Sigmoid colon (tissue), 6 donors: ENCODE measurements at regions not wholly inside any gene's neighbourhood (a gene's known extent, or its start where the extent isn't known, plus 50 kb on each side); places are given as distances from the start of the nearest gene placed in this dataset.

Source experiments
- DNase-seq: peaks from one replicate; pipeline ENCODE4 v3.0.0-alpha.2; 2019
- H3K27ac ChIP-seq, 4 donors: fragments of 200-600 bp; sonication (generic); one replicate each; pipeline ENCODE4 v1.5.1; 2016 to 2019; ENCODE audit warnings: mild to moderate bottlenecking in 1 of 4
- H3K27me3 ChIP-seq, 3 donors: fragments of 200-600 bp; sonication (generic); one replicate each; pipeline ENCODE4 v1.5.1; 2019; ENCODE audit warnings: mild to moderate bottlenecking in 1 of 3
- H3K36me3 ChIP-seq, 4 donors: fragments of 200-600 bp; sonication (generic); one replicate each; pipeline ENCODE4 v1.5.1; 2016 to 2019
- H3K4me1 ChIP-seq, 4 donors: fragments of 200-600 bp; sonication (generic); one replicate each; pipeline ENCODE4 v1.5.1; 2017 to 2019
- H3K4me3 ChIP-seq, 4 donors: fragments of 200-600 bp; sonication (generic); one replicate each; pipeline ENCODE4 v1.5.1; 2017 to 2019; ENCODE audit warnings: mild to moderate bottlenecking in 2 of 4, moderate library complexity in 1 of 4
- H3K9me3 ChIP-seq, 4 donors: fragments of 200-600 bp in 3 of 4; sonication (generic) in 3 of 4; one replicate each; pipeline versions ENCODE4 v1.5.1 to v1.6.1; 2013 to 2019
- EP300 ChIP-seq, 4 donors: sonication (generic); formaldehyde crosslinking; IDR thresholded peaks; one replicate each; pipeline ENCODE4 v1.6.1; 2017; ENCODE audit warnings: antibody characterized with exemption in 4 of 4
- POLR2A ChIP-seq, 2 donors: fragments of 450-650 bp; IDR thresholded peaks; one replicate each; pipeline ENCODE4 v1.6.1; 2016; ENCODE audit warnings: antibody characterized with exemption in 2 of 2, mild to moderate bottlenecking in 2 of 2, moderate library complexity in 2 of 2
- POLR2AphosphoS5 ChIP-seq, 4 donors: sonication (generic); formaldehyde crosslinking; IDR thresholded peaks; one replicate each; pipeline ENCODE4 v1.6.1; 2017; ENCODE audit warnings: antibody characterized with exemption in 4 of 4
- WGBS, 2 donors: extraction: QIAGEN DNeasy Blood & Tissue Kit; methylation state at CpG; one replicate each; pipeline ENCODE4 v1.1.7; 2013; 5-methylcytosine and 5-hydroxymethylcytosine counted together
- intact Hi-C: fragments of 100-400 bp; cut with DNase I; formaldehyde crosslinking; loops from one replicate; pipeline ENCODE4 v1.15.1; 2023
- TF ChIP-seq, protein P1 (sequence below), 4 experiments: fragments of 450-650 bp in 3 of 4; fragments of 200-600 bp in 1 of 4; IDR thresholded peaks; one replicate each; pipeline ENCODE4 v1.5.1; 2016 to 2019; ENCODE audit warnings: antibody characterized with exemption in 4 of 4, mild to moderate bottlenecking in 3 of 4, moderate library complexity in 2 of 4
- donor health status: healthy with polysubstance abuse.
- donor health status: healthy.

- WGBS, 2 donors = 68 to 70% methylated on average over 5 of the region's 5 CpGs
- intact Hi-C loops = loop anchor here (5.0 to 10.0 kb wide), 4 partner anchors 49 to 198 kb away; no protein-coding TSS in a partner anchor
- no peak for DNase-seq
Measured at GRCh38 chr5:60386436-60387050, 313.4 kb downstream of the DEPDC1B start.

GRCh38 chr5:60382716-60383115 lies 317.2 kb downstream of the DEPDC1B start:
- DNase-seq = no peak

More at GRCh38 chr5:60386436-60387050, 313.4 kb downstream of the DEPDC1B start:
- H3K4me3 ChIP-seq = no peak overlapping the region
- H3K27ac ChIP-seq = peak overlapping the region in 3 of 4 donors; percentile 41 to 85 (median 78)
- no peaks in the 10 kb centered on the region for H3K27me3 ChIP-seq
- H3K4me1 ChIP-seq = peaks cover 0 to 68% (median 39%) of the 10 kb centered on the region in 4 donors
- no peaks in the 10 kb centered on the region for H3K9me3 ChIP-seq
- H3K36me3 ChIP-seq = no peaks in the 10 kb centered on the region
- TF ChIP-seq EP300 (IDR thresholded peaks at IDR 0.05) = no peak
- TF ChIP-seq, protein P1, sequence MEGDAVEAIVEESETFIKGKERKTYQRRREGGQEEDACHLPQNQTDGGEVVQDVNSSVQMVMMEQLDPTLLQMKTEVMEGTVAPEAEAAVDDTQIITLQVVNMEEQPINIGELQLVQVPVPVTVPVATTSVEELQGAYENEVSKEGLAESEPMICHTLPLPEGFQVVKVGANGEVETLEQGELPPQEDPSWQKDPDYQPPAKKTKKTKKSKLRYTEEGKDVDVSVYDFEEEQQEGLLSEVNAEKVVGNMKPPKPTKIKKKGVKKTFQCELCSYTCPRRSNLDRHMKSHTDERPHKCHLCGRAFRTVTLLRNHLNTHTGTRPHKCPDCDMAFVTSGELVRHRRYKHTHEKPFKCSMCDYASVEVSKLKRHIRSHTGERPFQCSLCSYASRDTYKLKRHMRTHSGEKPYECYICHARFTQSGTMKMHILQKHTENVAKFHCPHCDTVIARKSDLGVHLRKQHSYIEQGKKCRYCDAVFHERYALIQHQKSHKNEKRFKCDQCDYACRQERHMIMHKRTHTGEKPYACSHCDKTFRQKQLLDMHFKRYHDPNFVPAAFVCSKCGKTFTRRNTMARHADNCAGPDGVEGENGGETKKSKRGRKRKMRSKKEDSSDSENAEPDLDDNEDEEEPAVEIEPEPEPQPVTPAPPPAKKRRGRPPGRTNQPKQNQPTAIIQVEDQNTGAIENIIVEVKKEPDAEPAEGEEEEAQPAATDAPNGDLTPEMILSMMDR (IDR thresholded peaks at IDR 0.05) = no peak

DNA sequence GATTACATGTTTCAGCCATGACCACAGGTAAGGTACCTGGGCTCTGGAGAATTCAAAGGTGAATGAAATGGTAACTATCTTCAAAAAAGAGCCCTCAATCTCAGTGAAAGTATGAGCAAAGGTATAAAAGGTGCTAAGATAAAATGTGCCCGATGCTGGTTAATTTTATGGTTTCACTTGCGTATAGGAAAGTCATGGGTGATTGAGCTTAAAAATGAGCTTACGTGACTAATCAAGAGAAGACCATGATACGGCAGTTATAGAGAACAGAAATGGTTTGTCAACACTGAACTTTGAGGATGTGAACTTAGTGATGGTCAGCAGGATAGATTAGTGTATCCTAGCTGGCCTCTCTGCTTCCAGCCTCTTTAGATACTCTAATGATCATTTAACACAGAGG lies 320.1 kb downstream of the DEPDC1B start:
- Histone ChIP-seq H3K36me3 (no peaks in the 10 kb centered on the region), H3K4me1 (peaks cover 0 to 27% (median 12%) of the 10 kb centered on the region in 4 donors), H3K27me3 (no peaks in the 10 kb centered on the region), H3K9me3 (no peaks in the 10 kb centered on the region), H3K4me3 (no peak overlapping the region), H3K27ac (no peak overlapping the region)
- intact Hi-C loops = loop anchor here (10.0 kb wide), 1 partner anchor 205 kb away; no protein-coding TSS in a partner anchor
- DNase-seq = no peak
- WGBS, 2 donors = 88 to 93% methylated on average over 4 of the region's 4 CpGs
- TF ChIP-seq POLR2AphosphoS5 (IDR thresholded peaks at IDR 0.05) = no peak
- TF ChIP-seq EP300 (IDR thresholded peaks at IDR 0.05) = no peak
- no peak for TF ChIP-seq POLR2A (IDR thresholded peaks at IDR 0.05)
- TF ChIP-seq, protein P1 (IDR thresholded peaks at IDR 0.05) = no peak

More at GRCh38 chr5:60382716-60383115, 317.2 kb downstream of the DEPDC1B start:
- Histone ChIP-seq H3K9me3 (no peaks in the 10 kb centered on the region), H3K36me3 (no peaks in the 10 kb centered on the region), H3K4me3 (no peak overlapping the region), H3K4me1 (peaks cover 0 to 54% (median 37%) of the 10 kb centered on the region in 4 donors), H3K27ac (peak overlapping the region in 2 of 4 donors; percentile 42 to 85), H3K27me3 (no peaks in the 10 kb centered on the region)
- no peak for TF ChIP-seq EP300 (IDR thresholded peaks at IDR 0.05)
- TF ChIP-seq, protein P1 (IDR thresholded peaks at IDR 0.05) = peak in 2 of 4 experiments; percentile 34 to 50
- no peak for TF ChIP-seq POLR2A (IDR thresholded peaks at IDR 0.05)
- peak in 2 of 4 donors; percentile 20 to 30 for TF ChIP-seq POLR2AphosphoS5 (IDR thresholded peaks at IDR 0.05)
- intact Hi-C loops = loop anchor here (2.0 to 10.0 kb wide), 2 partner anchors 202 to 574 kb away; no protein-coding TSS in a partner anchor
- WGBS, 2 donors = 46 to 50% methylated on average over 3 of the region's 3 CpGs

DNA sequence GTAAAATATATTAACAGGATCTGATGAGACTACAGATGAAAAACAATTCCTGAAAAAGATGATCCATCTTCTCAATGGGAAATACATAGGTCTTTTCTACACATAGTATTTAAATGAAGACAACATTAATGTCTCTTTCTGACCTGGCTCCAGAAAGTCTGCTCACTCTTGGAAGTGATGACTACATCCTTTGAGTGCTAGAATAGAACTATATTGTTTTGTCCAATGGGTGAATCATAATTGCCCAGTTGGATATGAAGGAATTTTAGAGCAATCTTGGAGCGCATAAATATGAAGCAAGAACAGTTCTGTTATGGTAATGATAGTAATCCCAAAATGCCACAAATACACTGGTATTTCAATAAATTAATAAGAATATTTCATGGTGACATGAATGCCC lies 322.1 kb downstream of the DEPDC1B start:
- H3K4me3 ChIP-seq = no peak overlapping the region
- peaks cover 0 to 8% (median 3%) of the 10 kb centered on the region in 4 donors for H3K4me1 ChIP-seq
- WGBS, 2 donors = 98 to 100% methylated on average over 1 of the region's 1 CpG
- no peak overlapping the region for H3K27ac ChIP-seq
- no peak for DNase-seq
- TF ChIP-seq, protein P1 (IDR thresholded peaks at IDR 0.05) = no peak
- no peak for TF ChIP-seq EP300 (IDR thresholded peaks at IDR 0.05)
- TF ChIP-seq POLR2A (IDR thresholded peaks at IDR 0.05) = no peak
- no peak for TF ChIP-seq POLR2AphosphoS5 (IDR thresholded peaks at IDR 0.05)
- H3K36me3 ChIP-seq = no peaks in the 10 kb centered on the region
- no peaks in the 10 kb centered on the region for H3K27me3 ChIP-seq
- intact Hi-C loops = no loop called here
- no peaks in the 10 kb centered on the region for H3K9me3 ChIP-seq
